BE2C (cell line): ENCODE measurements at regions not wholly inside any gene's neighbourhood (a gene's known extent, or its start where the extent isn't known, plus 50 kb on each side); places are given as distances from the start of the nearest gene placed in this dataset.
"Not testable (repeated sequence)": the region's sequence is repeated elsewhere in the genome, so short reads cannot be mapped to it uniquely, and the experiment has no call there.

Experiments
- DNase-seq: peaks from one replicate; pipeline ENCODE4 v3.0.0-alpha.2; 2020
- H3K27me3 ChIP-seq: fragments of 250-450 bp; sonication (Bioruptor Pico); 2 replicates; pipeline ENCODE4 v1.5.1; 2020; ENCODE audit warnings: mild to moderate bottlenecking
- H3K36me3 ChIP-seq: fragments of 250-450 bp; sonication (Bioruptor Pico); 2 replicates; pipeline ENCODE4 v1.5.1; 2020; ENCODE audit warnings: mild to moderate bottlenecking
- H3K4me1 ChIP-seq: fragments of 250-450 bp; sonication (Bioruptor Pico); 2 replicates; pipeline ENCODE4 v1.5.1; 2020
- H3K4me3 ChIP-seq: 2 replicates; pipeline ENCODE4 v1.5.1; 2011; ENCODE audit warnings: low read depth, low read length
- H3K9me3 ChIP-seq: fragments of 250-450 bp; sonication (Bioruptor Pico); 2 replicates; pipeline ENCODE4 v1.5.1; 2020
- TF ChIP-seq, protein P1 (sequence below): IDR thresholded peaks from 2 replicates; pipeline ENCODE4 v1.5.1; 2012; ENCODE audit warnings: mild to moderate bottlenecking, low read depth, low read length

DNA sequence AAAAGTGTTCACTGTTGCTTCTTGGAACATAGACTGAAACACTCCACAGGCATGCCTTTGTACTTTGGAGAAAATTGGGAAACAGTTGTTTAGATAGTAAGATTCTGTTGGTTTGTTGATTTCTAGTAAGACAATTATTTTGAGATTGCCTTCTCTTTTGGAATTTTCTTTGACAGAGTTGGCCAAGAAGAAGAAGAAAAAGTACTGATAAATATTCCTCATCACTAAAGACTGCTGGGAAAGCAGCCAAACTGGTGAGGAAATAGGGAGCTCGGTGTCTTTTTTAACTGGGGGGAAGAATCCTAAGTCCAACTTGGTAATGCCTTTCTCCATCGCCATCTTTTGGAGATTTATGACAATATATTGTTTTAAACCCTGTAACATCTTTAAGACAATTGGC lies 370.7 kb downstream of the GPAT3 start:
- DNase-seq, result no peak
- Histone ChIP-seq H3K36me3 (no peaks in the 10 kb centered on the region), H3K4me3 (no peak overlapping the region)

DNA sequence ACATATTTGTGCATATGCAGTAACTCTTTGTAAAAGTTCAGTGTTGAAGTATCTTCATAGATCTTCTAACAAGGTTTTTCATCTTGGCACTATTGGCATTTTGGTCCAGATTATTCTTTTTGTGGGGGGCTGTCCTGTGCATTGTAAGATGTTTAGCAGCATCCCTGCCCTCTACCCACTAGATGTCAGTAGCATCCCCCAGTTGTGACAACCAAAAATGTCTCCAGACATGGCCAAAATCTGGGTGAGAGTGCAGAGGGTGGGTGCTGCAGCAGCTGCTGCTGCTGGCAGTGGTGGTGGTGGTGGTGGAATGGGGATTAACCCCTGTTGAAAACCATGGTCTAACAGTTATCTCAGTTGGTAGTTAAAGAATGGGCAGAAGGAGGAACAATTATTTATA lies 370.0 kb downstream of the GPAT3 start:
- TF ChIP-seq, protein P1, sequence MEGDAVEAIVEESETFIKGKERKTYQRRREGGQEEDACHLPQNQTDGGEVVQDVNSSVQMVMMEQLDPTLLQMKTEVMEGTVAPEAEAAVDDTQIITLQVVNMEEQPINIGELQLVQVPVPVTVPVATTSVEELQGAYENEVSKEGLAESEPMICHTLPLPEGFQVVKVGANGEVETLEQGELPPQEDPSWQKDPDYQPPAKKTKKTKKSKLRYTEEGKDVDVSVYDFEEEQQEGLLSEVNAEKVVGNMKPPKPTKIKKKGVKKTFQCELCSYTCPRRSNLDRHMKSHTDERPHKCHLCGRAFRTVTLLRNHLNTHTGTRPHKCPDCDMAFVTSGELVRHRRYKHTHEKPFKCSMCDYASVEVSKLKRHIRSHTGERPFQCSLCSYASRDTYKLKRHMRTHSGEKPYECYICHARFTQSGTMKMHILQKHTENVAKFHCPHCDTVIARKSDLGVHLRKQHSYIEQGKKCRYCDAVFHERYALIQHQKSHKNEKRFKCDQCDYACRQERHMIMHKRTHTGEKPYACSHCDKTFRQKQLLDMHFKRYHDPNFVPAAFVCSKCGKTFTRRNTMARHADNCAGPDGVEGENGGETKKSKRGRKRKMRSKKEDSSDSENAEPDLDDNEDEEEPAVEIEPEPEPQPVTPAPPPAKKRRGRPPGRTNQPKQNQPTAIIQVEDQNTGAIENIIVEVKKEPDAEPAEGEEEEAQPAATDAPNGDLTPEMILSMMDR, result peak; percentile 86
- peak; percentile 70 for DNase-seq
- no peaks in the 10 kb centered on the region for H3K9me3 ChIP-seq
- H3K27me3 ChIP-seq, result no peaks in the 10 kb centered on the region
- H3K4me3 ChIP-seq, result no peak overlapping the region
- no peaks in the 10 kb centered on the region for H3K36me3 ChIP-seq
- H3K4me1 ChIP-seq, result no peaks in the 10 kb centered on the region; the same call in 1 of the 2 replicates

More for the DNA sequence above, 370.7 kb downstream of the GPAT3 start:
- H3K27me3 ChIP-seq, result no peaks in the 10 kb centered on the region
- TF ChIP-seq, protein P1, result no peak
- no peaks in the 10 kb centered on the region for H3K9me3 ChIP-seq
- no peaks in the 10 kb centered on the region; the same call in 1 of the 2 replicates for H3K4me1 ChIP-seq

DNA sequence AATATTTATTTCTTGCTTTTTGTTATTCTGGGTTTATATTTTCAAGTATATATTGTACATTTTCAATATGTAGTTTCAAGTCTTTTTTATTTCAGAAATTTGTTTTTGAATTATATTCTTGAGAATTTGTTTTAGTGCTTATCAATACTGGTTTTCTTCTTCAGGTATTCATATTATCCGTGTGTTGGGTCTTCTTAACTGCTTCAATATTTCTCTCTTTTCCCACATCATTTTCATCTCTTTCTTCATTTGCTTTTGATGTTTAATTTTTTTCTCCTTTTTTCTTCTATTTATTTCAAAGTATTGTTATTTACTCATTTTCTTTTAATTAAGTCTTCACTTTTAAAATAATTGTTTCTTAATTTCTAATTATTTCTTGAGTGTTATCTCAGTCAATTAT lies 367.8 kb downstream of the GPAT3 start:
- not testable (repeated sequence) for DNase-seq, H3K9me3 ChIP-seq, H3K36me3 ChIP-seq, H3K27me3 ChIP-seq, H3K4me3 ChIP-seq, H3K4me1 ChIP-seq

DNA sequence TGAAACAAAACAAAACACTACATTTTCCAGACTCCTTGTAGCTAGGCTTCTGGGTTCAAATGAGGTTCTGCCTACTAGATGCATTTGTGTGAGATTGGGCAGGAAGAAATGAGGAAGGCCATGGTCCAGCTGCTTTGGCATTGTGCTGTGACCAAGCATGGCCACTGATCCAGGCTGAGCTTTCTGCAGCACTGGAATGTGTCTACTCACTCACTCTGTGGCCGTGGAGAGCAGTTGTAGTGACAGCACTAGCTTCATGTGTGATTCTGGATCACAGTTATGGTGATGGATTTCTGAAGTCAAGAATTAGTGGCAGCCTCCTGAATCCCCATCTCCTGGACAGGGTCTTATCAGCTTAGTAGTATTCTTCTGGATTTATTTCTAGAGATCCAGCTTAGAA lies 358.9 kb downstream of the GPAT3 start:
- Histone ChIP-seq H3K36me3 (no peaks in the 10 kb centered on the region), H3K4me1 (no peaks in the 10 kb centered on the region), H3K27me3 (no peaks in the 10 kb centered on the region), H3K9me3 (no peaks in the 10 kb centered on the region), H3K4me3 (no peak overlapping the region)
- TF ChIP-seq, protein P1, result no peak
- no peak for DNase-seq

DNA sequence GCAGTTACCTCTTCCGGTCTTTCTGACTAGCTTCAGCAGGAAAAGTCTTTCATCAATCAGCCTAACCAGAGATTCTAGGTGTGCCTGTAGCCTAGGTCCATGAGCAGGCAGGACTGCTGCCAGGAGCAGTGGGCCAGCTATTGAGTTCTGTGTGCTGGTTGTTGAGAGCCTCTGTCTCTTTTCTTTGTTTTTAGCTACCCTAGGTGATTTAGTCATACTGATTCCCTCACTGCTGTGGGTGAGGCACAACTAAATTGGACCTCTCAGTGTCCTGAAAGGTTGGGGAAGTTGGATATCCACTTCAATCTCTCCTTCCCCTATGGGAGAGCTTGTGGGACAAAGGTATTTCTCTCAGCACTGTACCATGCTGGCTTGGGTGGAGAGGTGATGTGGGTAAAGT lies 354.9 kb downstream of the GPAT3 start:
- no peaks in the 10 kb centered on the region for H3K9me3 ChIP-seq
- TF ChIP-seq, protein P1, result no peak
- no peaks in the 10 kb centered on the region for H3K36me3 ChIP-seq
- no peaks in the 10 kb centered on the region for H3K4me1 ChIP-seq
- DNase-seq, result no peak
- no peak overlapping the region for H3K4me3 ChIP-seq
- H3K27me3 ChIP-seq, result no peaks in the 10 kb centered on the region

DNA sequence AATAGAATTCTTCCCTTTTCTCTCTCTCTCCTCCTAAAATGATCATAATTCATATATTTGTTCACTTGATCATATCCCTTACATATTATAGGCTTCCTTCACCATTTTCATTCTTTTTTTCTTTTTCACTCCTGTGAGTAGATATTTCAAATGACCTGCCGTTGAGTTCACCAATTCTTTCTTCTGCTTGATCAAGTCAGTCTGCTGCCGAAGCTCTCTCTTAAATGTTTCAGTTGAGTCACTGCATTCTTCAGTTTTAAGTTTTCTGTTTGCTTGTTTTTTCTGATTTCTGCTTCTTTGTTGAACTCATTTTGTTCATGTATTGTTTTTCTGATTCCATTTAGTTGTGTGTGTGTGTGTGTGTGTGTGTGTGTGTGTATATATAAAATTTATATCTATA lies 354.3 kb downstream of the GPAT3 start:
- Histone ChIP-seq H3K9me3 (no peaks in the 10 kb centered on the region), H3K36me3 (no peaks in the 10 kb centered on the region), H3K27me3 (no peaks in the 10 kb centered on the region), H3K4me3 (no peak overlapping the region), H3K4me1 (no peaks in the 10 kb centered on the region)
- TF ChIP-seq, protein P1, result no peak
- DNase-seq, result no peak

DNA sequence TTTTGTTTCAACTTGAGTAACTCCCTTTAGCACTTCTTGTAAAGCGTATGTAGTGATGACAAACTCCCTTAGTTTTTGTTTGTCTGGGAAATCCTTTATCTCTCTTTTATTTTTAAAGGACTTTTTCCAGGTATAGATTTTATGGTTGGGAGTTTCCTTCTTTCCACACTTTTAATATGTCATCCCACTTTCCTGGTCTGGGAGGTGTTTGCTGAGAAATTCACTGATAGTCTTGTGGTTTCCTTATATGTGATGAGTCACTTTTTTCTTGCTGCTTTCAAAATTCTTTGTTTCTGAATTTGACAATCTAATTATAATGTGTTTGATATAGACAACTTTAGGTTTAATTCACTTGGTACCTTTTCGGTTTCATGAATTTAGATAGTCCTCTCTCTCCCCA lies 353.9 kb downstream of the GPAT3 start:
- TF ChIP-seq, protein P1, result no peak
- Histone ChIP-seq H3K4me3 (no peak overlapping the region), H3K36me3 (no peaks in the 10 kb centered on the region), H3K4me1 (no peaks in the 10 kb centered on the region), H3K9me3 (no peaks in the 10 kb centered on the region), H3K27me3 (no peaks in the 10 kb centered on the region)
- no peak for DNase-seq
